IPS-NIHi11 (cell line): ENCODE measurements at regions not wholly inside any gene's neighbourhood (a gene's known extent, or its start where the extent isn't known, plus 50 kb on each side); places are given as distances from the start of the nearest gene placed in this dataset.
A peak's percentile ranks its signal among the peaks of the same experiment; 100 is the strongest.
"Not testable (repeated sequence)": the region's sequence is repeated elsewhere in the genome, so short reads cannot be mapped to it uniquely, and the experiment has no call there.

Experiments used
- DNase-seq: peaks from one replicate; pipeline ENCODE4 v3.0.0; 2012; ENCODE audit warnings: mixed read lengths, low spot score

DNA sequence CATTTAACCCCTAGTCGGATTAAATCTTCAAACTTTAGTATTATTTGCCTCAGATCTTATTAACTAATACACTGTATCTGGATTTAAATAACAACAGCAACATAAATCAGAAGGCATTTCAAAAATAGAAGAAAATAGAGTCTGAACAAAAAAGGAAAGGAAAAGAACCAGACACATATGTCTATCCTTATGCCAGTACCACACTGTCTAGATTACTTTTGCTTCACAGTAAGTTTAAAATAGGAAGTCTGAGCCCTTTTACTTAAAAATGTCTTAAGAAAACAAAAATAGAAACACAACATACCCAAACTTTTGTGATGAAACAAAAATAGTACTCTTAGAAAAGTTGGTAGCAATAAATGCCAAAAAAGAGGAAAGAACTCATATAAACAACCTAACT is 1615.8 kb downstream of the SI start:
- DNase-seq, result no peak

DNA sequence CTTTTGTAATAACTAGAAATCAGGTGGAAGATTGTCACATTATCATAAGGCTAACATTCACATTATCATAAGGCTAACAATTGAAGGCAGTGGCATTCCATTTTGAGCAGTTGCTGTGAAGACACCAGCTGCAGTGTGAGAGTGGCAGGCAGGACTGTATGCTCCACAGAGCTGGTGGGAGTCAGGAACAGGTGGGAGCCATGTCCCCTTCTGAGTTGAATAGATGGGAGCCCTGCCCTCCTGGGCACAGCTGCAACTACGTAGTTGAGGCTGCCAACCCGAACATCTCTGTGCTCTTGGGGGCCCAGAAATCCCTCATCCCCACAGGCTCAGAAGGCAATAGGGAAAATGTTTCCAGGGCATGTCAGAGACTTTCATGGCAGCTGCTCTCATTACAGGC is 1627.6 kb downstream of the SI start:
- no peak for DNase-seq

- no peak for DNase-seq
Observed at GRCh38 chr3:163438760-163439159, 1639.5 kb downstream of the SI start.

DNA sequence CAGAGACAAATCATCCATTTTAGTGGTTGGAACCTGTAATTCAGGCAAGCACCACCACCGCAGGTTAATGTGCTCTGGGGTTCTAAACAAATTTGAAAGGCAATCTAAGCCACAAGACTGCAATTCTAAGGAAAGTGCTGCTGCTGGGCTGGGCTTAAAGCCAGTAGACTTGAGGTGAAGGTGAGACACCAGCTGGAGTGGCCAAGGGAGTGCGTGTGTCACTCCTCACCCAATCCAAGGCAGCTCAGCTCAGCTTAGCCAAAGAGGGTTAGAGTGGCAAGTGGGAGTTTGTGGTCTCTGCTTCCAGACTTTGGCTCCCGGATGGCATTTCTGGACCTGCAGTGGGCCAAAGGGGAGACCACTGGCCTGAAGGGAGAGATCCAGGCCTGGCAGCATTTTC is 1655.6 kb downstream of the SI start:
- no peak for DNase-seq

DNA sequence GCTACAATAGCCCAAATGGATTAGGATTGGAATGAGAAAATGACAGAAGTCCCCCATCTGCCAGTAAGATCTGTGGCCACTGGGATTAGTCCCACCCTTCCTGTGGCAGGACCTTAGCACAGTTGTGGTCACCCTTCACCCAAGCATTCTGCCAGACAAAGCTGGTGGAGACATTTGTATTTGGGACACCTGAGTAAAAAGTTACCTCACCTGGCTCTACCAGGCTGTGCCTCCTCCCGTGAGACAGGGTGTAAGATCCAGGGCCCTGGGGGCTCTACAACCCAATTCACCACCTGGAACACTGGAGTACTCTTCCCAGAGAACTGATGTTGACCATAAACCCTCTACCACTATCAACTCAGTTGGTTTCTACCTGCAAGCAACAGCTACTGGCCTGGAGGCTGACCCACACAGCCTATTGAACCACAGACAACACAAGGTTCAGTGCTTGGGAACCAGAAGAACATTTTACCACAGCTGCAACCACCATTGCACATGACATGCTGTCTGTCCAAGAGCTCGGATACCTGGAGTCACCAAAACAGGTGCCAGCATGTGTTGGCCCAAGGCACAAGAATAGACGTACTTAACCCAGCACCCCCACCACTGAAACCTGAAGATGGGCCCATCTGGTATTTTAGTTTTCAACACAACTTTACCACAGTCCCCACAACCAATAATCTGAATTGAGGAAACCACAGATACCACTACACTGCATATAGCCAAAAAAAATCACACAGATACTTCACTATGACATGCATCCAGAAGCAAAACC is 1686.7 kb downstream of the SI start:
- no peak for DNase-seq

DNA sequence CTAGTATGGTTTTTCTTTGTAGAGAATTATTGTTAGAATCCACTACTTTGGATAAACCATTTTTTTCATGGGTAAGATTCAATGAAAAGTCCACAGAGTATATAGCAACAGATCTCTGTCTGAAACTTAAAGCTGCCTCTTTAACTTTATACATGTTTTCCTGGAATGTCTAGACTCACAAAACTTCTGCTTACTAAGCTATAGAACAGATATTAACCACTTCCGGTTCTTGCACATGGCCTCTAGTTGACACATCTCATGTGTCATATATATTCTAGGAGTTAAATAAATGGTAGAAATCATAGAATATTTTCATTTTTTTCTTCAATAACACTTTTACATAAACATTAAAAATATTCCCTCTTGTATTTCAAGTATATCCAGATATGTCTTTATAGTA is 1693.9 kb downstream of the SI start:
- no peak for DNase-seq

DNA sequence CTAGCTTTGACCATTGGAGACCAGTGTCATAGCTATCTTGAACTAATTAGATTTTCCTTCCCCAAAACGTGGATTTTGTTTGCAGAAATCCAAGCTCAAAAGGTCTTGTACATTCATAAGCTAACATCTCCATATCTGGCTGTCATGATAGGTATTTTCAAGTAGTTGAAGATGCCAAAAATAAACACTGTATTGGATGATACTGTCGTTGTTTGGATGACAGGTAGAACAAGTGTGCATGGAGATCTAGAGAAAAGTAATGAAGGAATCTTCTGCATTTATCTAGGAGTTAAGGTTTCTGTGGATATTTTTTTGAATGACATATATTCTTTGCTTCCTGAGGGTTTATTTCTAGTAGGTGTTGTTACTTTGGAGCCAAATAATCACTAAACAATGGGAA is 1696.1 kb downstream of the SI start:
- DNase-seq, result no peak

DNA sequence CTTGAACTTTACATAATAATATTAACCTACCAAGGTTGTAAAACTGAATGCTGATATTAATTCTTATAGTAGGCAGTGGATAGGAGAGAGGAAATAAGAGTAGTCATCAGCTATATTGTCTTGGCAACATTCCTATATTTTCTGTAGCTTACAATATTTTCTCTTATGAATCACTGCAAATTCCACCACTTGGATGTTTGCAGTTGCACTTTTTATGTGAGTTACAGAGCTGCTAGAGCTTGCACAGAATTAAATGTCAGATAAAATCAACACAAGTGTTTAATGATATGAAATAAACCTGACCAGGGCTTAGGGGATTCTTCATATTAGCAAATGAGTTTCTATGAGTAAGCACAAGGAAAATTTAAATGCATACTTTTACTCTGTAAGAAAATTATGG is 1710.1 kb downstream of the SI start:
- DNase-seq, result no peak

GRCh38 chr3:163364717-163365116 is 1713.6 kb downstream of the SI start:
- no peak for DNase-seq

DNA sequence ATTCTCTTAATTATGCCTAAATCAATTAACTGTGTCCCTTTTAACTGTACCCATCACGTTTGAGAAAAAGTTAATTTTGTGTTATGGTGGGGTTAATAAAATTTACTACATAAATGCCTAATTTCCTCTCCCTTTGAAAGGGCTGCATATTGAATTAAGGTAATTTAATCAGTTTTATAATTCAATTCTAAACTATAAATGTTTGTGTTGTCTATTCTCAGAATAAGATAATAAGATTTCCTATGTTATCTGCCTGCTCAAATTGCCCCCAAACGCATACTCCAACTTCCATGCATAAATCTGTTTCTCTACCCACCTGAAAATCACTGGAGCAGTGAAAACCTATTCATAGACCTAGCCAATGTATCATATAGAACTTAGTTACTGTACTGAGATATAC is 1716.1 kb downstream of the SI start:
- DNase-seq, result no peak

DNA sequence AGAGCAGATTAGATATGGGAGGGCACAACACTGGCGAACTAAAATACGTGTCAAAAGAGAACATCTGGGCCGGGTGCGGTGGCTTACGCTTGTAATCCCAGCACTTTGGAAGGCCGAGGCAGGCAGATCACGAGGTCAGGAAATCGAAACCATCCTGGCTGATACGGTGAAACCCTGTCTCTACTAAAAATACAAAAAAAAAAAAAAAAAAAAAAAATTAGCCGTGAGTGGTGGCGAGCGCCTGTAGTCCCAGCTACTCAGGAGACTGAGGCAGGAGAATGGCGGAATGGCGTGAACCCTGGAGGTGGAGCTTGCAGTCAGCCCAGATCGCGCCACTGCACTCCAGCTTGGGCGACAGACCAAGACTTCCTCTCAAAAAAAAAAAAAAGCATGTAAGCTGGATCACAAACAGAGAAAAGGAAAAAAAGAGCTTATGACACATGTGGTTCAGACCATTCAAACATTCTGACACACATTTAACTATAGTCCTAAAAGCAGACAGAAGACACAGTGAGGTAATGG is 1716.9 kb downstream of the SI start:
- DNase-seq, result not testable (repeated sequence)

DNA sequence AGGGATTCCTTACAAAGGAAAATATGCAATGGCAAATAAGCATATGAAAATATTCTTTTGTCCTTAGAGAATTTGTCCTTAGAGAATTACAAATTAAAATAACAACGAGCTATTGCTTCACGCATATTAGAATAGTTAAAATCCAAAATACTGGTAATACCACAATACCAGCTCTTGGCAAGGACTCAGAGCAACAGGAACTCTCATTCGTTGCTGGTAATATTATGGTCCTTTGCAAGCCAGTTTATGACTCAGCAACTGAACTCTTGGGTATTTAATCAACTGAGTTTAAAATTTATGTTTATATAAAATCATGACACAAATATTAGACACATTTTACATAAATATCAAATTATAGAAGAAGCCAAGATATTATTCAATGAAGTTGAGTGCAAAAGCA is 1730.4 kb downstream of the SI start:
- no peak for DNase-seq

DNA sequence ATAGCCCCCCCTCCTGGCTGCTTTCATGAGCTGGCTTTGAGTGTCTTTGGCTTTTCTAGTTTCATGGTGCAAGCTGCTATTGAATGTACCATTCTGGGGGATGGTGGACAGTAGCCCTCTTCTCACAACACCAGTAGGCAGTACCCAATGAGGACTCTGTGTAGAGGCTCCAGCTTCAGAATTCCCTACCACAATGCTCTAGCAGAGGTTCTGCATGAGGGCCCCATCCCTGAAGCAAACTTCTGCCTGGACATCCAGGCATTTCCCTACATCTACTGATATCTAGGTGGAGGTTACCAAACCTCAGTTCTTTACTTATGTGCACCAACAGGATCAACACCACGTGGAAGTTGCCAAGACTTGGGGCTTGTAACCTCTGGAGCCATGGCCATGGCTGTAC is 1742.9 kb downstream of the SI start:
- DNase-seq, result no peak

- DNase-seq, result peak; percentile 35
Observed at GRCh38 chr3:163328680-163329079, 1749.6 kb downstream of the SI start.

GRCh38 chr3:163327086-163327485 is 1751.2 kb downstream of the SI start:
- DNase-seq, result no peak

DNA sequence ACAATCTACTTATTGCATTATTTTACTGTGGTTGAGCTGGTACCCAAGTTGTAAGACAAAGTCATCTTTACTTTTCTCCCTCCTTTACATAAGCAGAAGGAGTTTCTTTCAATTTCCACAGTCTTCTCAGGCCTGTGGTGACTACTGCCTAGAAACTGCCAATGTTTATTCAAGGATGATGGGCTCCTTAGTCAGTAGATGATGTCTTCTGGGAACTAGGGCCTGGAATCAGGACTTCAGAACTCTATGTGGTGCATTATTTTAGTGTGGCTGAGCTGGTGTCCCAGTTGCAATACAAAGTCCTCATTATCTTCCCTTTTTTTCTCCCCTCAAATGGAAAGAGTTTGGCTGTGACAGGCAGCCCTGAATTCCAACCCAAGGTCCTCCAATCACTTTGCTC is 1762.5 kb downstream of the SI start:
- no peak for DNase-seq

- no peak for DNase-seq
Observed at GRCh38 chr3:163306405-163306804, 1771.9 kb downstream of the SI start.

DNA sequence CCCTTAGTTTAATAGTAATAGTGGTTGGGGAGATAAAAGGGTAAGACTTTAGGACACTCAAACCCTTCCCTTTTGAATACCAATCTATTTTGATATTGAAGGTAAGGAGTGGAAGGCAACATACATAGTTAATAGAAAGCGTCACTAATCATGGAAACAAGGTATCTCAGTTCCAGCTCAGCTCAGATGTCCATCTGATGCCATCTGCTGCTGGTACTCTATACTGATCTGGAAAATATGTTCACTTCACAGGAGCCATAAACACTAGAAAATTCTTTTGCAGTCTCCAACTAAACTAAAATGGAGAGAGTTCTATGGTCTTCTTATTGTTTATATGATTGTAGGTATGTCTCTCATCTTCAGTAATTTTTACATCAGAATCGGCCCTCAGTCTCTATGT is 1777.1 kb downstream of the OTOL1 start:
- no peak for DNase-seq

- DNase-seq, result no peak
Observed at GRCh38 chr3:163266731-163267130, 1770.1 kb downstream of the OTOL1 start.

DNA sequence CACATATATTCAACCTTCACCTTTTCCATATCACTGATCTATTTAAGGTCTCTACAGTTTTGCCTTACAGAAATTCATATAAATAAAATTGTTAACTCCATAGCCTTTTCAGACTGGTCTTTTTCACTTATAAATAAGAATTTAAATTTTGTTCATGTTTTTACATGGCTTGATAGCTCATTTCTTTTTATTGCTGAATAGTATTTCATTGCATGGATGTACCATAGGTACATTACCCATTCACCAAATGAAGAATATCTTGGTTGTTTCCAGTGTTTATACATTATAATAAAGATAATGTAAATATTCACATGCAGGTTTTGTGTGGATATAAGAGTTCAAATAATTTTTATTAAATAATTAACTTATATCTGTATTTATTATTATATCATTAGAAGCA is 1765.0 kb downstream of the OTOL1 start:
- no peak for DNase-seq

DNA sequence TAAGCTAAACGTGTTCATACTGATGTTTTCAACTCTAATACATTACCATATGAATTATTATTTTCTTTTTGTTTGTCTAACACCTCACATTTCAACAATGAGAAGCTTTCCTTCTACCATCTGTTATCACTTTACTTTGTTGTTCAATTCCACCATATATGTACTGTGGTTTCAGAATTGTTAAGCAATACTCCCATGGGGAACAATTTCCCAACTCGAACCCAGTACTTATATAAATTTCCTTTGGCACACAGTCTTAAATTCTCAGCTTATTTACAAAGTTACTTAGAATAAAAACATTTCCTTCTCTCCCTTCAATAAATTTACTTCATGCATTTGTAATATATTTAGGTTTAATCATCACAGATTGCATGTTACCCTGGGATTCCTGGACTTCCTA is 1764.4 kb downstream of the OTOL1 start:
- DNase-seq, result no peak

DNA sequence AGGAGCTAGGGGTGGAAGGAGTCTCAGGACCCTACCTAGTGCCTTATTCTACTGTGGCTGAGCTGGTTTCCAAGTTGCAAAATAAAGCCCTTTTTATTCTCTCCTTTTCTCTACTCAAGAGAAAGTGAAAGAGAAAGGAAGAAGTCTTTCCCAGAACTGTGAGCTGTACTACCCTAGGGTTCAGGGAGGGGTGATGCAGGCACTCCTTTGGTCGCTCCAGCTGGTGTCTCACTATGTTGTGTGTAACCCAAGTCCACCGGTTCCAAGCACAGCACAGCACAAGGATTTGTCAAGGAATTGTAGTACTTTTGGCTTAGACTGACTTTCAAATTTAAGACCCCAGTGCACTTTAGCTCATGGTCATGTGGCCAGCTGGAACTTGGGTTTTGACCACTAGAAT is 1721.7 kb downstream of the OTOL1 start:
- DNase-seq, result no peak

GRCh38 chr3:163213838-163214237 is 1717.2 kb downstream of the OTOL1 start:
- no peak for DNase-seq

DNA sequence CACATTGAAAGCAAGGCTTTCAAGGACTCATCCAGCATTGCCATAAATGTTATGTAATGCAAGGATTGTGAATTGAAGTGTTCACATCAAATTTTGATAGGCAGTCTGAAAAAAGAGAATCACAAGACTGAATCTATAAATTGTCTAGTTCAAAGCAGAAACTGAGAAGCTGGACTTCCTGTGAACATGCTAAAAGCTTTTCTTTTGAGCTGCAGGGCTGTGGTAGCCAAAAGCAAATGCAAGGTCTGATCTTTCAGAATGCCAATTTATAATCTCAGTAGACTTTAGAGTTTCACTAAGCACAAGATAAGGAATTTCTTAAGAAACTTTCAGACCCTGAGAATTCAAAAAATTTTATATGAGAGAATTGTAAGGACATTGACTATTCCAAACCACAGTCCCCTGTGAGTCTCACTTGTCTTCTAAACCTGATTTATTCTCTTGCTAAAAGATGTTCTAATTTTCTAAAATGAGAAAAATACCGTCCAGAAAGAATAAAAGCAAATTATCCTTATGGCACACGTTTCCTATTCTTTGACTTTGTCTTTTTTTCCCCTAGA is 1700.3 kb downstream of the OTOL1 start:
- no peak for DNase-seq
